AG09319 (cell line): ENCODE measurements at regions not wholly inside any gene's neighbourhood (a gene's known extent, or its start where the extent isn't known, plus 50 kb on each side); places are given as distances from the start of the nearest gene placed in this dataset.

Source experiments
- DNase-seq: peaks from one replicate; pipeline ENCODE4 v3.0.0-alpha.2; 2010; ENCODE audit warnings: low read depth; ENCODE audit errors: extremely low read depth
- TF ChIP-seq, protein P1 (sequence below): IDR thresholded peaks from 2 replicates; pipeline ENCODE4 v1.5.1; 2011; ENCODE audit warnings: low read depth, mild to moderate bottlenecking, inconsistent platforms, low read length, moderate library complexity

DNA sequence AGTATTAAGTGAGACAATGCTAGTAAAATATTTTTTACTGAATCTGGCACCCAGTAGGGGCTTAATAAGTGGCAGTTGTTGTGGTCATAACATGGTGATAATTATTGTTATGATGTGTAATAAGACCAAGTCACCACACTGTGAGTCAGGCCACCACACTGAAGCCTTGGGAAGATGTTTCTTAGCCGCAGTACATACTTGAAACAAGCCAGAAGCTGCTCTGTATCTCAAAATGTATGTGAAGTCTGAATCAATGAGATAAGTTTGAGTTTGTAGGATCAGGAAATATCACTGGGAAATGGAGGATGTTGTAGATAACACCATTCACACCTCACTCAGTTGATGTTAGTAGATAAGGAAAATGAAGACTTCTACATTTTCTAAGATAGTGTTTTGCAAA, 51.3 kb upstream of the PTPN3 start:
- TF ChIP-seq, protein P1, sequence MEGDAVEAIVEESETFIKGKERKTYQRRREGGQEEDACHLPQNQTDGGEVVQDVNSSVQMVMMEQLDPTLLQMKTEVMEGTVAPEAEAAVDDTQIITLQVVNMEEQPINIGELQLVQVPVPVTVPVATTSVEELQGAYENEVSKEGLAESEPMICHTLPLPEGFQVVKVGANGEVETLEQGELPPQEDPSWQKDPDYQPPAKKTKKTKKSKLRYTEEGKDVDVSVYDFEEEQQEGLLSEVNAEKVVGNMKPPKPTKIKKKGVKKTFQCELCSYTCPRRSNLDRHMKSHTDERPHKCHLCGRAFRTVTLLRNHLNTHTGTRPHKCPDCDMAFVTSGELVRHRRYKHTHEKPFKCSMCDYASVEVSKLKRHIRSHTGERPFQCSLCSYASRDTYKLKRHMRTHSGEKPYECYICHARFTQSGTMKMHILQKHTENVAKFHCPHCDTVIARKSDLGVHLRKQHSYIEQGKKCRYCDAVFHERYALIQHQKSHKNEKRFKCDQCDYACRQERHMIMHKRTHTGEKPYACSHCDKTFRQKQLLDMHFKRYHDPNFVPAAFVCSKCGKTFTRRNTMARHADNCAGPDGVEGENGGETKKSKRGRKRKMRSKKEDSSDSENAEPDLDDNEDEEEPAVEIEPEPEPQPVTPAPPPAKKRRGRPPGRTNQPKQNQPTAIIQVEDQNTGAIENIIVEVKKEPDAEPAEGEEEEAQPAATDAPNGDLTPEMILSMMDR = no peak
- no peak for DNase-seq

DNA sequence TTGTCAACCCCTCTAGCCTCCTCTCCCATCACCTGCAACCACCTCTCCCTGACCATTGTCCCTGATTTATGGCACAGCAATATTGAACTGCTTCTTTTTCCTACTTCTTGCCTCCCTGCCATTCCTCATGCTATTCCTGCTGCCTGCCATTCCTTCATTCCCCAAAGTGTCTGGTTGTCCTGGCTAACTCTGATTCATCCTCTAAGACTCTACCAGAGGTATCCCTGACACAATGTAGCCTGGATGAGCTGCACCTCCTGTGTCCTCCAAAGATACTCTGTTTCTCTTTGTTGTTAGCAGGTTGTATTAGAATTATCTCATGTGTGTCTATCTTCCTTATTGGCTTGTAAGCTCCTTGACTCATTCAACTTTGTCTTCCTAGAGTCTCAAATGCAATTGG, 53.5 kb upstream of the PTPN3 start:
- TF ChIP-seq, protein P1 = no peak
- DNase-seq = no peak

DNA sequence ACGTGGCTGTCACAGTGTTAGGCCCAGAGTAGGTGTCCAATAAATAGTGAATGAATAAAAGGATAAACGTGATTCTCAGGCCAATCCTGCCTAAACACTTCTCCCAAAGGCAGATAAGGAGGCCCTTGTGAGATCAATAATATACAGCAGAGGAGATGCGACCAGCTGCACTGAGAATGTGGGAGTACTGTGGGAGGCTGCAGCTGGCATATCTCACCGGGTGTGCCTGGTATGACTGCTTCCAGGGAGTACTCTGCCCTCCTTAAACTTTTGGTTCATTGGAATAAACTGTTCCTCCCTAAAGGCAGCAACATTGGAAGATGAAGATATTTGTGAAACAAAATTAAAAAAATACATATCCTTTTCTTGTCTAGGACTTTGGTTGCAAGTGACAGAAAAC, 57.1 kb upstream of the PTPN3 start:
- no peak for DNase-seq
- TF ChIP-seq, protein P1 = no peak

DNA sequence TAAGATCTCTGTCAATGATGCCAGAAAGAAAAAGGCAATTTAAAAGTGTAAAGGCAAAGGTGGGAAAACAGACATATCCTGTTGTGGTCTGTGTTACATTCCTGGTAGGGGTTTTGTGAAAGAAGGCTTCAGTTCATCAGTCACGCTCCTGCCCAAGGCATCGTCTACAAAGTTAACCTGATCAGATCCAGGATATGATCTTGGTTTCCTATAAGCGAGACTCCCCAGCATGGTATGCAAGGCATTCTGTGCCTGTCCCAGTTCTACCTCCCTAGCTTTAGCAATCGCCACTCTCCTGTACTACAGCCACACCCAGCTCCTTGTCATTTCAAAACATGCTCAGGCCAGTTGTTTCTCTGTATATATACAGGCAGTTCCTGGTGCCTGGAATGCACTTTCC, 58.0 kb upstream of the PTPN3 start:
- TF ChIP-seq, protein P1 = no peak
- DNase-seq = no peak

DNA sequence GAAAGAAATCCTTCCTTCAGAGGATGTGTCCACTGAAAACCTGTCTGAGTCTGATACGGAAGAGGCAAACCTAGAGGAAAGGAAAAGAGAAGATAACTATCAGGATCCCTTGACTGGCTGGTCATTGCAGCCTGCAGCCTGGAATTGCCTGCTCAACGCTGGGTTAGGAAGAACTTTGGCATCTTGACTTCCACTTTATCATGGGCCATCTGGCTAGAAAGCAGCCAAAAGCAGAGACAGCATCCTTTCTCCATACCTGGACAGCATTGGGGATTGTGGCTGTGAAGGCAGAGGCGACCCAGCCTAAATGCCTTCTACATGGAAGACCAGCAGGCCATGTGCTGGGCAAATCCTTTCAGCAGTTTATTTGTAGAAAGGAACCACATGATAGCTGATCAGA, 58.7 kb upstream of the PTPN3 start:
- TF ChIP-seq, protein P1 = no peak
- DNase-seq = no peak

DNA sequence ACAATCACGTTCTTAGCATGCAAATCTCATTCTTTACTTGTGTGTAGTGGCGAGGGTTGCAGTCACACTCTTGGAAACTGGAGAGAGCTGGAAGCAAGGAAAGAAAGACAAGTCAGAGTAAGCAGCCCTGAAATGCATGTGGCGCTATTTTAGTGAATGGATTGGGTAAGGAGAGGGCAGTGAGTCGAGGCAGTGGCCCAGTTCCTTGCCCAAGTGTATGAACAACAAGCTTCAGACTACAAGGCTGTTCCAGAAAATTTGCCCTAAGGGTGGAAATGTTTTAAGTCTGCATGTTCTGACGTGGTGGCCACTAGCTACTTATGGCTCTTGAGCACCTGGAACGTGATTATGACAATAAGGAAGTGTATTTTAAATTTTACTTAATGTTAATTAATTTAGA, 59.4 kb upstream of the PTPN3 start:
- DNase-seq = no peak
- TF ChIP-seq, protein P1 = no peak

DNA sequence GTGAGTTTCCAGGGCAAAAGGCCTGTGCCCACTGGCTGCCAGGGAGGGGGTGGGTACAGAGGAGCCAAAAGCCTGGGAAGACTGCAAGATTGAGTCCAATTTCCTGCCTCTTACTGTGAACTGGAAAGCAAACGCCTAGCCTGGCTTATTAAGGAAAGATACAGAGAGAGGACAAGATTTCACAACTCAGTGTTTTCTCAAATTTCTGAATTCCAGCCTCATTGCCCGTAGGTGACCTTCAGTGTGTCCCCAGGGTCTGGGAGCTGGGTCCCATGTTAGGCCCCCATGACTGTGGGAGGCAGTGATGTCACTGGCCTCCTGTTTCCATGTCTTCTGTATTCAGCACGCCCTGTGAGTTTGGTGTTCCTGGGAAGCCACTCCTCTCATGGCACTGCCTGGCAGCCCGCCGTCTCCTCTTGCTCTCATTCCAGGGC, 60.6 kb upstream of the PTPN3 start:
- DNase-seq = no peak
- TF ChIP-seq, protein P1 = no peak
